HUES64 (cell line): ENCODE measurements at regions not wholly inside any gene's neighbourhood (a gene's known extent, or its start where the extent isn't known, plus 50 kb on each side); places are given as distances from the start of the nearest gene placed in this dataset.

Source experiments
- H3K27ac ChIP-seq: 2 replicates; pipeline ENCODE4 v1.7.0; 2013; ENCODE audit warnings: low read depth, low read length, inconsistent platforms
- H3K27me3 ChIP-seq: 2 replicates; pipeline ENCODE4 v1.6.1; 2013; ENCODE audit warnings: mild to moderate bottlenecking, low read length; ENCODE audit not compliant: insufficient read depth
- H3K36me3 ChIP-seq: 2 replicates; pipeline ENCODE4 v1.6.1; 2013; ENCODE audit warnings: mild to moderate bottlenecking, low read length; ENCODE audit not compliant: insufficient read depth
- H3K4me1 ChIP-seq: 2 replicates; pipeline ENCODE4 v1.6.1; 2013; ENCODE audit warnings: mild to moderate bottlenecking, low read length, moderate library complexity; ENCODE audit not compliant: insufficient read depth
- H3K4me3 ChIP-seq: 2 replicates; pipeline ENCODE4 v1.5.1; 2013; ENCODE audit warnings: mild to moderate bottlenecking, low read length, moderate library complexity
- H3K9ac ChIP-seq: 2 replicates; pipeline ENCODE4 v1.6.1; 2013; ENCODE audit warnings: mild to moderate bottlenecking, low read depth, low read length
- H3K9me3 ChIP-seq: 2 replicates; pipeline ENCODE4 v1.6.1; 2013; ENCODE audit warnings: low read depth, low read length; ENCODE audit not compliant: insufficient read depth
- WGBS: fragments of 150-250, 120-280 bp; methylation state at CpG from one replicate; pipeline ENCODE4 v1.1.7; 2013; ENCODE audit warnings: missing lambda C conversion rate; 5-methylcytosine and 5-hydroxymethylcytosine counted together

- WGBS: 95% methylated on average over 7 of the region's 7 CpGs
- H3K27ac ChIP-seq: no peak overlapping the region
- no peak overlapping the region for H3K4me3 ChIP-seq
- H3K9ac ChIP-seq: no peak overlapping the region
- H3K36me3 ChIP-seq: no peaks in the 10 kb centered on the region
- H3K4me1 ChIP-seq: peaks cover 25% of the 10 kb centered on the region; the same call in 1 of the 2 replicates
- no peaks in the 10 kb centered on the region for H3K27me3 ChIP-seq
- H3K9me3 ChIP-seq: 0 out of 2 replicates have a peak, but pooled peaks cover 3% of the 10 kb centered on the region
These were observed 208.5 kb upstream of the TNRC6C start for GRCh38 chr17:77749989-77750388.

GRCh38 chr17:77750427-77751043, 208.0 kb upstream of the TNRC6C start:
- peaks cover 25% of the 10 kb centered on the region; the same call in 1 of the 2 replicates for H3K4me1 ChIP-seq

GRCh38 chr17:77753246-77753645, 205.3 kb upstream of the TNRC6C start:
- WGBS: 98% methylated on average over 8 of the region's 8 CpGs
- Histone ChIP-seq H3K4me3 (no peak overlapping the region), H3K27ac (no peak overlapping the region), H3K4me1 (peaks cover 8% of the 10 kb centered on the region; the same call in 1 of the 2 replicates), H3K9ac (no peak overlapping the region), H3K36me3 (no peaks in the 10 kb centered on the region), H3K27me3 (no peaks in the 10 kb centered on the region), H3K9me3 (0 out of 2 replicates have a peak, but pooled peaks cover 6% of the 10 kb centered on the region)

More at GRCh38 chr17:77750427-77751043, 208.0 kb upstream of the TNRC6C start:
- Histone ChIP-seq H3K4me3 (no peak overlapping the region), H3K36me3 (no peaks in the 10 kb centered on the region), H3K27me3 (no peaks in the 10 kb centered on the region), H3K9me3 (0 out of 2 replicates have a peak, but pooled peaks cover 6% of the 10 kb centered on the region), H3K9ac (no peak overlapping the region), H3K27ac (no peak overlapping the region)
- WGBS: 94% methylated on average over 5 of the region's 5 CpGs

- no peak overlapping the region for H3K4me3 ChIP-seq
- 0 out of 2 replicates have a peak, but pooled peaks cover 6% of the 10 kb centered on the region for H3K9me3 ChIP-seq
- no peaks in the 10 kb centered on the region for H3K36me3 ChIP-seq
- H3K4me1 ChIP-seq: peaks cover 8% of the 10 kb centered on the region; the same call in 1 of the 2 replicates
- no peak overlapping the region for H3K9ac ChIP-seq
- H3K27me3 ChIP-seq: no peaks in the 10 kb centered on the region
- WGBS: 94% methylated on average over 12 of the region's 12 CpGs
- no peak overlapping the region for H3K27ac ChIP-seq
These were observed 204.7 kb upstream of the TNRC6C start for GRCh38 chr17:77753691-77754245.

- H3K27me3 ChIP-seq: no peaks in the 10 kb centered on the region
- no peak overlapping the region for H3K27ac ChIP-seq
- H3K4me1 ChIP-seq: no peaks in the 10 kb centered on the region
- 0 out of 2 replicates have a peak, but pooled peaks cover 6% of the 10 kb centered on the region for H3K9me3 ChIP-seq
- WGBS: 90% methylated on average over 5 of the region's 5 CpGs
- H3K36me3 ChIP-seq: no peaks in the 10 kb centered on the region
- no peak overlapping the region for H3K4me3 ChIP-seq
- H3K9ac ChIP-seq: no peak overlapping the region
These were observed 203.5 kb upstream of the TNRC6C start for GRCh38 chr17:77754956-77755355.

GRCh38 chr17:77755410-77755963, 203.0 kb upstream of the TNRC6C start:
- no peaks in the 10 kb centered on the region for H3K36me3 ChIP-seq
- WGBS: 92% methylated on average over 9 of the region's 9 CpGs
- H3K9ac ChIP-seq: no peak overlapping the region

GRCh38 chr17:77756028-77756427, 202.5 kb upstream of the TNRC6C start:
- no peak overlapping the region for H3K4me3 ChIP-seq
- no peaks in the 10 kb centered on the region for H3K4me1 ChIP-seq
- 95% methylated on average over 5 of the region's 5 CpGs for WGBS
- no peaks in the 10 kb centered on the region for H3K27me3 ChIP-seq
- H3K9me3 ChIP-seq: 0 out of 2 replicates have a peak, but pooled peaks cover 6% of the 10 kb centered on the region
- no peak overlapping the region for H3K9ac ChIP-seq
- H3K27ac ChIP-seq: no peak overlapping the region
- H3K36me3 ChIP-seq: no peaks in the 10 kb centered on the region

More at GRCh38 chr17:77755410-77755963, 203.0 kb upstream of the TNRC6C start:
- Histone ChIP-seq H3K4me1 (no peaks in the 10 kb centered on the region), H3K27ac (no peak overlapping the region), H3K9me3 (0 out of 2 replicates have a peak, but pooled peaks cover 6% of the 10 kb centered on the region), H3K27me3 (no peaks in the 10 kb centered on the region), H3K4me3 (no peak overlapping the region)

GRCh38 chr17:77756846-77757560, 201.5 kb upstream of the TNRC6C start:
- no peak overlapping the region for H3K4me3 ChIP-seq
- H3K9ac ChIP-seq: no peak overlapping the region
- H3K4me1 ChIP-seq: no peaks in the 10 kb centered on the region
- H3K27me3 ChIP-seq: no peaks in the 10 kb centered on the region
- H3K27ac ChIP-seq: no peak overlapping the region
- no peaks in the 10 kb centered on the region for H3K36me3 ChIP-seq
- 0 out of 2 replicates have a peak, but pooled peaks cover 6% of the 10 kb centered on the region for H3K9me3 ChIP-seq
- 78% methylated on average over 8 of the region's 10 CpGs for WGBS

GRCh38 chr17:77757561-77757898, 201.0 kb upstream of the TNRC6C start:
- 0 out of 2 replicates have a peak, but pooled peaks cover 6% of the 10 kb centered on the region for H3K9me3 ChIP-seq
- WGBS: 87% methylated on average over 7 of the region's 7 CpGs
- H3K9ac ChIP-seq: no peak overlapping the region
- H3K4me1 ChIP-seq: no peaks in the 10 kb centered on the region
- no peaks in the 10 kb centered on the region for H3K36me3 ChIP-seq
- no peaks in the 10 kb centered on the region for H3K27me3 ChIP-seq
- no peak overlapping the region for H3K27ac ChIP-seq
- H3K4me3 ChIP-seq: no peak overlapping the region

GRCh38 chr17:77763023-77763422, 195.5 kb upstream of the TNRC6C start:
- Histone ChIP-seq H3K4me3 (no peak overlapping the region), H3K9me3 (no peaks in the 10 kb centered on the region), H3K4me1 (peaks cover 7% of the 10 kb centered on the region), H3K27me3 (no peaks in the 10 kb centered on the region), H3K36me3 (no peaks in the 10 kb centered on the region), H3K9ac (no peak overlapping the region), H3K27ac (no peak overlapping the region)
- WGBS: 54% methylated on average over 3 of the region's 6 CpGs

- no peaks in the 10 kb centered on the region for H3K27me3 ChIP-seq
- H3K9ac ChIP-seq: no peak overlapping the region
- no peaks in the 10 kb centered on the region for H3K9me3 ChIP-seq
- H3K4me3 ChIP-seq: no peak overlapping the region
- 74% methylated on average over 5 of the region's 5 CpGs for WGBS
- H3K27ac ChIP-seq: no peak overlapping the region
- no peaks in the 10 kb centered on the region for H3K36me3 ChIP-seq
- H3K4me1 ChIP-seq: peaks cover 7% of the 10 kb centered on the region
These were observed 194.9 kb upstream of the TNRC6C start for GRCh38 chr17:77763575-77763974.
